SK-N-SH (cell line): ENCODE measurements at regions not wholly inside any gene's neighbourhood (a gene's known extent, or its start where the extent isn't known, plus 50 kb on each side); places are given as distances from the start of the nearest gene placed in this dataset.

Source experiments
- CTCF ChIP-seq: fragments of 200-600 bp; sonication (generic); IDR thresholded peaks from 2 replicates; pipeline ENCODE4 v1.6.1; 2017; ENCODE audit warnings: antibody characterized with exemption, mild to moderate bottlenecking, moderate library complexity
- MAX ChIP-seq: IDR thresholded peaks from 2 replicates; pipeline ENCODE4 v1.4.0; 2012; ENCODE audit warnings: low read depth
- NFIC ChIP-seq: IDR thresholded peaks from 2 replicates; pipeline ENCODE4 v1.4.0; 2012; ENCODE audit warnings: borderline replicate concordance
- POLR2AphosphoS5 ChIP-seq: IDR thresholded peaks from 2 replicates; pipeline ENCODE4 v1.6.1; 2012; ENCODE audit warnings: low read depth, low read length
- SMC3 ChIP-seq: IDR thresholded peaks from 2 replicates; pipeline ENCODE4 v1.6.1; 2012; ENCODE audit warnings: low read depth, low read length, improper control_type of control experiment
- TAF1 ChIP-seq: IDR thresholded peaks from 2 replicates; pipeline ENCODE4 v1.6.1; 2012; ENCODE audit warnings: low read depth, mild to moderate bottlenecking, low read length, moderate library complexity, borderline replicate concordance
- TEAD4 ChIP-seq: IDR thresholded peaks from 2 replicates; pipeline ENCODE4 v1.4.0; 2012; ENCODE audit warnings: mild to moderate bottlenecking, borderline replicate concordance; ENCODE audit not compliant: insufficient read depth
- YY1 ChIP-seq: IDR thresholded peaks from 2 replicates; pipeline ENCODE4 v1.4.0; 2012; ENCODE audit warnings: low read depth, mild to moderate bottlenecking

DNA sequence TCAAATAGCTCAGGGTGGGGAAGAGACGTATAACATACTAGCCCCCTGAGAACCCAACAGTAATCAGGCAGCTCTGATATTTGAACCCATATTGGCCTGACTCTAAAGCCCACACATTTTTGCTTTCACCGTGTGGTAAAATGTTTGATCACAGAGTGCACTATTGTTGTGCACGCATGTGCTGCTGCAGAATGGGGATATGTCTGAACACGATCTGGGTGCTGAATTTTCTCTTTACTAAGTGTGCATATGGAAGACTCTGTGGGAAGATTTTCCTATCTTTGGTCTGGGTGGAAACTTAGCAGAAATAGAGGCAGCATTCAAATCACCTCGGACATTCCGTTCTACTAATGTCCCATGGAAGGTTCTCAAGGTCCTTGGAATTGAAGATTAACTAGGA, 800.1 kb downstream of the TFAP2A start:
- TF ChIP-seq MAX (no peak), CTCF (no peak), NFIC (no peak), YY1 (no peak), POLR2AphosphoS5 (no peak), SMC3 (no peak), TAF1 (no peak), TEAD4 (no peak)
